ENCODE measurements at regions not wholly inside any gene's neighbourhood (a gene's known extent, or its start where the extent isn't known, plus 50 kb on each side); places are given as distances from the start of the nearest gene placed in this dataset.

GRCh38 chr16:13471036-13471435 is 448.9 kb upstream of the ERCC4 start:
- TF ChIP-seq, protein P1, sequence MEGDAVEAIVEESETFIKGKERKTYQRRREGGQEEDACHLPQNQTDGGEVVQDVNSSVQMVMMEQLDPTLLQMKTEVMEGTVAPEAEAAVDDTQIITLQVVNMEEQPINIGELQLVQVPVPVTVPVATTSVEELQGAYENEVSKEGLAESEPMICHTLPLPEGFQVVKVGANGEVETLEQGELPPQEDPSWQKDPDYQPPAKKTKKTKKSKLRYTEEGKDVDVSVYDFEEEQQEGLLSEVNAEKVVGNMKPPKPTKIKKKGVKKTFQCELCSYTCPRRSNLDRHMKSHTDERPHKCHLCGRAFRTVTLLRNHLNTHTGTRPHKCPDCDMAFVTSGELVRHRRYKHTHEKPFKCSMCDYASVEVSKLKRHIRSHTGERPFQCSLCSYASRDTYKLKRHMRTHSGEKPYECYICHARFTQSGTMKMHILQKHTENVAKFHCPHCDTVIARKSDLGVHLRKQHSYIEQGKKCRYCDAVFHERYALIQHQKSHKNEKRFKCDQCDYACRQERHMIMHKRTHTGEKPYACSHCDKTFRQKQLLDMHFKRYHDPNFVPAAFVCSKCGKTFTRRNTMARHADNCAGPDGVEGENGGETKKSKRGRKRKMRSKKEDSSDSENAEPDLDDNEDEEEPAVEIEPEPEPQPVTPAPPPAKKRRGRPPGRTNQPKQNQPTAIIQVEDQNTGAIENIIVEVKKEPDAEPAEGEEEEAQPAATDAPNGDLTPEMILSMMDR (IDR thresholded peaks at IDR 0.05; ENCODE audit: low read depth, low read length) = no peak
- TF ChIP-seq EZH2phosphoT487 (IDR thresholded peaks at IDR 0.05; ENCODE audit: low read depth) = no peak

Data from OCI-LY3 (cell line).